BE2C (cell line): ENCODE measurements at regions not wholly inside any gene's neighbourhood (a gene's known extent, or its start where the extent isn't known, plus 50 kb on each side); places are given as distances from the start of the nearest gene placed in this dataset.

Experiments
- DNase-seq: peaks from one replicate; pipeline ENCODE4 v3.0.0-alpha.2; 2020
- H3K27me3 ChIP-seq: fragments of 250-450 bp; sonication (Bioruptor Pico); 2 replicates; pipeline ENCODE4 v1.5.1; 2020; ENCODE audit warnings: mild to moderate bottlenecking
- H3K36me3 ChIP-seq: fragments of 250-450 bp; sonication (Bioruptor Pico); 2 replicates; pipeline ENCODE4 v1.5.1; 2020; ENCODE audit warnings: mild to moderate bottlenecking
- H3K4me1 ChIP-seq: fragments of 250-450 bp; sonication (Bioruptor Pico); 2 replicates; pipeline ENCODE4 v1.5.1; 2020
- H3K4me3 ChIP-seq: 2 replicates; pipeline ENCODE4 v1.5.1; 2011; ENCODE audit warnings: low read depth, low read length
- H3K9me3 ChIP-seq: fragments of 250-450 bp; sonication (Bioruptor Pico); 2 replicates; pipeline ENCODE4 v1.5.1; 2020
- TF ChIP-seq, protein P1 (sequence below): IDR thresholded peaks from 2 replicates; pipeline ENCODE4 v1.5.1; 2012; ENCODE audit warnings: mild to moderate bottlenecking, low read depth, low read length

DNA sequence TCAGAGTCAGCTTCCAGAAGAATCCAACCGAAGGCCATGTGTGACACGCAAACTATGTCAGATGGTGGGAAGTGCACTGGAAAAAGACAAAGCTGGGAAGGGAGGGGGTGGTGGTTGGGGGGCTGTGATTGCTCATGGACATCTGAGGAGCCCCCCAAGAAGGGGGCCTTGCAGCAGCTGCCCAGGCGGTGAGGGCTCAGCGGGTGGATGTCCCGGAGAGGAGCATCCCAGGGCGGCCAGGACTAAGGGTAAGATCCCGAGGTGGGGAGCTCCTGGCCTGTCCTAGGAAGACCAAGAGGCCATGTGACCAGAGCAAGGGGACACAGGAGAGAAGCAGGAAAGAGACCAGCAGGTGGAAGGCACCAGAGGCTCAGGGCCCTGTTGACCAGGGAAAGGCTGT is 299.5 kb downstream of the PREX1 start:
- Histone ChIP-seq H3K4me1 (no peaks in the 10 kb centered on the region), H3K9me3 (no peaks in the 10 kb centered on the region), H3K27me3 (no peaks in the 10 kb centered on the region), H3K36me3 (no peaks in the 10 kb centered on the region), H3K4me3 (no peak overlapping the region)
- TF ChIP-seq, protein P1, sequence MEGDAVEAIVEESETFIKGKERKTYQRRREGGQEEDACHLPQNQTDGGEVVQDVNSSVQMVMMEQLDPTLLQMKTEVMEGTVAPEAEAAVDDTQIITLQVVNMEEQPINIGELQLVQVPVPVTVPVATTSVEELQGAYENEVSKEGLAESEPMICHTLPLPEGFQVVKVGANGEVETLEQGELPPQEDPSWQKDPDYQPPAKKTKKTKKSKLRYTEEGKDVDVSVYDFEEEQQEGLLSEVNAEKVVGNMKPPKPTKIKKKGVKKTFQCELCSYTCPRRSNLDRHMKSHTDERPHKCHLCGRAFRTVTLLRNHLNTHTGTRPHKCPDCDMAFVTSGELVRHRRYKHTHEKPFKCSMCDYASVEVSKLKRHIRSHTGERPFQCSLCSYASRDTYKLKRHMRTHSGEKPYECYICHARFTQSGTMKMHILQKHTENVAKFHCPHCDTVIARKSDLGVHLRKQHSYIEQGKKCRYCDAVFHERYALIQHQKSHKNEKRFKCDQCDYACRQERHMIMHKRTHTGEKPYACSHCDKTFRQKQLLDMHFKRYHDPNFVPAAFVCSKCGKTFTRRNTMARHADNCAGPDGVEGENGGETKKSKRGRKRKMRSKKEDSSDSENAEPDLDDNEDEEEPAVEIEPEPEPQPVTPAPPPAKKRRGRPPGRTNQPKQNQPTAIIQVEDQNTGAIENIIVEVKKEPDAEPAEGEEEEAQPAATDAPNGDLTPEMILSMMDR = no peak
- DNase-seq = no peak

DNA sequence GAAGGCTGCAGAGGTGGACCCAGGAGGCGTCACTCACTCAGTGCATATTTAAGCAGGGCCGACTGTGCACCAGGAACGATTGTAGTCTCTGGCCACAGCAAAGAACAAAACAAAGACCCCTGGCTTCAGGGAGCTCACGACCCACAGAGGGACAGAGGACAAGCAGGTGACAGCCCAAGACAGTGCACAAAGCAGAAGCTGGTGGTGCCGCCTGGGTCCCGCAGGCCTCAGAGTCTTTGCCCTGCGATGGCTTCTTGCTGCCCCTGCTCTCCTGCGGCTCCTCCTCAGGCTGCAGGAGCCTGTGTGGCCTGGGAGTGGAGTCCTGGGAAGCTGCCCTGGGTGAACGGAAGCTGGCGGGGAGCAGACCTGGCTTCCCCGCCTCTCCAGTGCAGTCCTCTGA is 300.0 kb downstream of the PREX1 start:
- H3K4me1 ChIP-seq = no peaks in the 10 kb centered on the region
- DNase-seq = no peak

DNA sequence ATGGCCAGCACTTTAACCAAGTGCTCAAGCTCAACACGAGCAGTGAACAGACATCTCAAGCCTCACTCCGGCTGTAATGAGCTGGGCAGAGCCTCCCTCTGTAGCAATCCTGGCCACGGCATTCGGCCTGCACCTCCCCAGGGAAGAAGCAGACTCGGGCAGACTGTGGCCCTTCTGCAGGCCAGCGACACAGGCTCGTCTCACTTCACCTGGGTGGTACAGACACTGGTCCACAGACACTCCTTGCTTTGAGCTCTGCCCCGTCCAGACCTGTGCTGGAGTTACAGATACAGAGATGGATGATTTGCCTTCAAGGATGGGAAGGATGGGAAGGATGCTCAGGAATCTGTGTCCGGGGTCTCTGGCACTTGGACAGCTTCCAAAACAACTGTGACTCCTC is 300.9 kb downstream of the PREX1 start:
- DNase-seq = no peak
- Histone ChIP-seq H3K9me3 (no peaks in the 10 kb centered on the region), H3K4me1 (no peaks in the 10 kb centered on the region), H3K4me3 (no peak overlapping the region), H3K27me3 (no peaks in the 10 kb centered on the region), H3K36me3 (no peaks in the 10 kb centered on the region)
- TF ChIP-seq, protein P1 = no peak

More for the DNA sequence above, 300.0 kb downstream of the PREX1 start:
- H3K9me3 ChIP-seq = no peaks in the 10 kb centered on the region
- no peaks in the 10 kb centered on the region for H3K36me3 ChIP-seq
- no peak overlapping the region for H3K4me3 ChIP-seq
- H3K27me3 ChIP-seq = no peaks in the 10 kb centered on the region
- TF ChIP-seq, protein P1 = no peak

DNA sequence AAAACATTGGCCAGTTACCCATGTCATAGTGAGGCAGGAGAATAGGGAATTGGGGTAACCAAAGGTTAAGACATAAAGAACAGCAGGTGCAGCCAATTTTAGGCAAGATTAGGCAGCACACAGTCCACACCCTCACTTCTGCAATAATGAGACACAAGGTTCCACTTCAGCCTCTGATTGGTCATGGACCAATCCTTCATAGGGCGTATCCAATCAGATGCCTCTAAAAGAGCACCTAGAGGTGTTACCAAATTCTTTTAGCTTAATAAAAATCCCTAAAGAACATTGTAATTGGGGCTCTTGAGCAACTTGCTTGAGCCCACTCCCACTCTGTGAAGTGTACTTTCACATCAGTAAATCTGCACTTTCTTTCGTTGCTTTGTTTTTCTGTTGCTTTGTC is 302.4 kb downstream of the PREX1 start:
- TF ChIP-seq, protein P1 = no peak

DNA sequence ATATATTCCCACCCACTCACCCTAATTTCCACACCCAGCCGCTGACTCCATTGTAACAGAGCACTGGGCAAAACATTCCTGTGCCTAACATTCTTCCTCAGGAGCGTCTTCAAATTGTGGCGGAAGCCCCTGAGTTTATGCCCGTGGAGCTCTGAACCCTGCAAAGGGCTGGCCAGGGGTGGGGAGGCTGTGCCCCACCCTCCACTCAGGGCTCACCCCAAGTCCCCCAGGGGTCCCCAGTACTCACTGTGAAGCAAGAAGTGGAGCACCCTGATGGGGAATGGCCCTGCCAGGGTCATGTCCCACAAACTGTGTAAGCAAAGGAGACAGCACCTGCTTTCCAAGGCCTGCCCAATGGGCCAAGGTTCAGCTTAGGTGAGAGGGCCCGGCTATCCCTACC is 303.2 kb downstream of the PREX1 start:
- Histone ChIP-seq H3K4me3 (no peak overlapping the region), H3K36me3 (no peaks in the 10 kb centered on the region), H3K9me3 (no peaks in the 10 kb centered on the region), H3K27me3 (no peaks in the 10 kb centered on the region), H3K4me1 (no peaks in the 10 kb centered on the region)
- TF ChIP-seq, protein P1 = no peak
- DNase-seq = no peak

More for the DNA sequence above, 302.4 kb downstream of the PREX1 start:
- Histone ChIP-seq H3K9me3 (no peaks in the 10 kb centered on the region), H3K36me3 (no peaks in the 10 kb centered on the region), H3K27me3 (no peaks in the 10 kb centered on the region), H3K4me3 (no peak overlapping the region), H3K4me1 (no peaks in the 10 kb centered on the region)
- no peak for DNase-seq

DNA sequence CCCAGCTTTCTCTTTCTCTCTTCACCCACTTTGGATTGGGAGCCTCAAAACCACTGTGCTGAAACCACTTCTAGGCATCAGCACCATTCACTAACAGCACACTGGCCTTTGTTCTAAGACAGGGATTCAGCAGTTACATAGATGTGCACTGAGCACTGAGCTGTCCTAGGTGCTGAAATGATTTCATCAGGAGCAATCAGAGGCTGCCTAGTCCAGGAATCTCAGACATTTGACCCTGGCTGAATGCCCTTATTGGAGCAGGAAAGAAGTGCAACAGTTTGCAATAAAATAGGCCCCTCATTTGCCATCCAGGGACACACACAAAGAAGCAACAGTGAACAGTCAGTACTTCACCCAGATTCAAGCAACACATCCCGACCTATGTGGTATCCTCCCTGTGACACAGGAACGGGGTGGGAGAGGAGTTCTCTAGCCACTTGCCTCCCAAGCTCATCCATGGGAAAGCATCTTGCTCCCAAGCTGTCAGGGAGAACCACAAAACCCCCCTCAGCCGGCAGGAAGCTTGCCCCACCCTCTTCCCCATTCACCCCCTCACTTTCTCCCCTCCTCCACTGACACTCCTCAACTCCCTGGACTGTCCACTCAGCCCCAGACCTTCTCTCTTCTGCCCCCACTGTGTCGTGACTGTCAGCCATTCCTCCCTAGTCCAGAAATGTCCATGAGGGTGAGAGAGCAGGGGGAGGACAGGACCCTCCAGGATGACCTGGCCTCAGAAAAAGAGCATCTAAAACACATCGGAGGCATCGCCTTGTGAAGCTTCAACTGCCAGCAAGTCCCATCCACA is 304.4 kb downstream of the PREX1 start:
- no peak overlapping the region for H3K4me3 ChIP-seq
- no peaks in the 10 kb centered on the region for H3K4me1 ChIP-seq
- H3K36me3 ChIP-seq = no peaks in the 10 kb centered on the region
- TF ChIP-seq, protein P1 = no peak
- no peaks in the 10 kb centered on the region for H3K9me3 ChIP-seq
- H3K27me3 ChIP-seq = no peaks in the 10 kb centered on the region
- DNase-seq = no peak
